HG02938 (cell line): ENCODE measurements at regions not wholly inside any gene's neighbourhood (a gene's known extent, or its start where the extent isn't known, plus 50 kb on each side); places are given as distances from the start of the nearest gene placed in this dataset.
"Not testable (repeated sequence)": the region's sequence is repeated elsewhere in the genome, so short reads cannot be mapped to it uniquely, and the experiment has no call there.

Experiments used
- ATAC-seq: cut with Tn5 transposase; IDR thresholded peaks from one replicate; pipeline ENCODE4 v1.9.1; 2021; ENCODE audit warnings: mild to moderate bottlenecking, moderate library complexity; ENCODE audit not compliant: unreplicated experiment

- ATAC-seq = no peak
Observed at GRCh38 chr5:154653764-154654485, 101.3 kb upstream of the LARP1 start.

- no peak for ATAC-seq
Observed at GRCh38 chr5:154653418-154653763, 101.8 kb upstream of the LARP1 start.

GRCh38 chr5:154652746-154653417 is 102.3 kb upstream of the LARP1 start:
- ATAC-seq = no peak

- ATAC-seq = not testable (repeated sequence)
Observed at GRCh38 chr5:154651795-154652194, 103.4 kb upstream of the LARP1 start.

- no peak for ATAC-seq
Observed at GRCh38 chr5:154648706-154649105, 106.5 kb upstream of the LARP1 start.

GRCh38 chr5:154648229-154648628 is 106.9 kb upstream of the LARP1 start:
- no peak for ATAC-seq

GRCh38 chr5:154647761-154648145 is 107.4 kb upstream of the LARP1 start:
- no peak for ATAC-seq

- ATAC-seq = peak; percentile 80
Observed at GRCh38 chr5:154647114-154647760, 107.9 kb upstream of the LARP1 start.

GRCh38 chr5:154646745-154647113 is 108.4 kb upstream of the LARP1 start:
- peak; percentile 11 for ATAC-seq

- no peak for ATAC-seq
Observed at GRCh38 chr5:154644745-154645411, 110.3 kb upstream of the LARP1 start.

GRCh38 chr5:154642499-154643245 is 112.5 kb upstream of the LARP1 start:
- ATAC-seq = no peak

GRCh38 chr5:154640213-154640831 is 114.9 kb upstream of the LARP1 start:
- not testable (repeated sequence) for ATAC-seq

- not testable (repeated sequence) for ATAC-seq
Observed at GRCh38 chr5:154636786-154637185, 118.4 kb upstream of the LARP1 start.

- not testable (repeated sequence) for ATAC-seq
Observed at GRCh38 chr5:154636271-154636670, 118.9 kb upstream of the LARP1 start.

- not testable (repeated sequence) for ATAC-seq
Observed at GRCh38 chr5:154633744-154634143, 121.4 kb upstream of the LARP1 start.

GRCh38 chr5:154631141-154631540 is 124.0 kb upstream of the LARP1 start:
- ATAC-seq = no peak

- no peak for ATAC-seq
Observed at GRCh38 chr5:154630410-154630809, 124.8 kb upstream of the LARP1 start.

- no peak for ATAC-seq
Observed at GRCh38 chr5:154628685-154629084, 126.5 kb upstream of the LARP1 start.

GRCh38 chr5:154627698-154628678 is 127.2 kb upstream of the LARP1 start:
- no peak for ATAC-seq
